ACC112 (cell line): ENCODE measurements at regions not wholly inside any gene's neighbourhood (a gene's known extent, or its start where the extent isn't known, plus 50 kb on each side); places are given as distances from the start of the nearest gene placed in this dataset.

Source experiments
- H2AFZ ChIP-seq: fragments of 200-600 bp; sonication (generic); one replicate; pipeline ENCODE4 v1.6.0; 2017; ENCODE audit warnings: antibody characterized with exemption, low read length; ENCODE audit not compliant: unreplicated experiment
- H3K27ac ChIP-seq: fragments of 200-600 bp; sonication (generic); 2 replicates; pipeline ENCODE4 v1.5.1; 2014; ENCODE audit warnings: low read depth, mild to moderate bottlenecking, antibody characterized with exemption, low read length, moderate library complexity
- H3K27me3 ChIP-seq: fragments of 200-600 bp; sonication (generic); 2 replicates; pipeline ENCODE4 v1.6.1; 2014; ENCODE audit warnings: mild to moderate bottlenecking, antibody characterized with exemption, low read length, moderate library complexity, mixed read lengths; ENCODE audit not compliant: insufficient read depth
- H3K36me3 ChIP-seq: fragments of 200-600 bp; sonication (generic); 2 replicates; pipeline ENCODE4 v1.6.1; 2016; ENCODE audit warnings: mild to moderate bottlenecking, antibody characterized with exemption, low read length, moderate library complexity, mixed read lengths; ENCODE audit not compliant: insufficient read depth
- H3K4me1 ChIP-seq: fragments of 200-600 bp; sonication (generic); one replicate; pipeline ENCODE4 v1.6.1; 2016; ENCODE audit warnings: low read length, mixed read lengths; ENCODE audit not compliant: insufficient read depth, unreplicated experiment, control insufficient read depth
- H3K4me3 ChIP-seq: fragments of 200-600 bp; sonication (generic); 2 replicates; pipeline ENCODE4 v1.5.1; 2014; ENCODE audit warnings: mild to moderate bottlenecking, low read depth, low read length
- H3K79me2 ChIP-seq: fragments of 200-600 bp; sonication (generic); one replicate; pipeline ENCODE4 v1.6.0; 2016; ENCODE audit warnings: low read length; ENCODE audit not compliant: control insufficient read depth, unreplicated experiment, insufficient read depth

DNA sequence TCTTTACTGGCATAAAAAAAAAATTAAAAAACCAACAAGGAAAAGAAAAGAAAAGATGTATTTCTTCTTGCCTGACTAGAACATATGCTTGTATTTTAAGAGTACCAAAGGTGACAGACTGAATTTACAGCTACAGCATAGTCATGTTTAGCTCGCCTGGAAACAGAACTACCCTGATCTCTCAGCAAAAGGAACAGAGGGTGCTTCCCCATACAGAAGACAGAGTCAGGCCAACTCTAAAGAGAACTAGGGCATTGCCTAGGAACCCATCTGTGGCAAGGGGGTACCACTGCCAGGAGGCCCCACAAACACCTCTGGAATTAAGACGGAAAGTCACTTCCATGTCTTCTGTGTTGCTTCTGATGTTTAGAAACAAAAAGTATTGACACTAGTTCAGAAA lies 252.1 kb upstream of the STARD13 start:
- Histone ChIP-seq H3K27me3 (no peaks in the 10 kb centered on the region), H3K4me1 (peaks cover 8% of the 10 kb centered on the region), H3K79me2 (no peaks in the 10 kb centered on the region), H2AFZ (no peak overlapping the region), H3K27ac (no peak overlapping the region), H3K36me3 (no peaks in the 10 kb centered on the region), H3K4me3 (no peak overlapping the region)

DNA sequence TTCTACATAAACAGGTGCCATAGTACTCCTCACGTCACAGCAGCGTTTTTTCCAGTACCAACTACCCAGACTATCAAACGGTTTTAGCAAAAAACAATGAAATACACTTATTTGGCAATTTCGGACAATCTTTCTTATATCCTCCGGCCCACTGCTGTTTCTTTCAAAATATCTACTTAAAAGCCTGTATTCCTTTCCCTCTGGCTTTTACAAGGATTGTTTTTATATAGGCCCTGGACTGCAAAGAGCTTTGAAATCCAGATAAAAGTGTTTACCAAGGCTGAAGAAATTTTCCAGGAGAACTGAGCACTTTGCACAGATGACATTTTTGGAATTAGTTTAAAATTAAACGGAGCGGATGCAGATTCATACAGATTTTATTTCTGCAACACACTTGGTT lies 255.9 kb upstream of the STARD13 start:
- H3K27ac ChIP-seq, result peak overlapping the region; percentile 98
- H3K4me3 ChIP-seq, result peak overlapping the region; percentile 83
- H3K36me3 ChIP-seq, result no peaks in the 10 kb centered on the region
- no peaks in the 10 kb centered on the region for H3K27me3 ChIP-seq
- peaks cover 21% of the 10 kb centered on the region for H3K4me1 ChIP-seq
- H3K79me2 ChIP-seq, result no peaks in the 10 kb centered on the region
- H2AFZ ChIP-seq, result peak overlapping the region; percentile 75

DNA sequence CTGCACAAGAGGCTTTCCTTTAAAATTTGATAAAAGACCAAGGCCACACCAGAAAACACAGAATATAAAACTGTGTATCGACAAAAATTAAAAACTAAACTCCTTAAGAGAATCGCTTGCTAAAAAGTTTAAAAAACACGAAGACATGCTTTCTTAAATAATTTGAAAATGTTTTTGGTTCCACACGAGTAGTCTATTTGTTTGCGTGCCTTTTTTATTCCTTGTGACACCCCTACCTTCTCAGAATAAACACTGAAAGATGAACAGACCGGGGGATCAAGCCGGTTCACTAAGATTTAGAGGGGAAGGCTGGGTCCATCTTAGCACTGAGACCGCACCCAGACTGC lies 256.4 kb upstream of the STARD13 start:
- H3K79me2 ChIP-seq, result no peaks in the 10 kb centered on the region
- H2AFZ ChIP-seq, result peak overlapping the region; percentile 75
- H3K4me3 ChIP-seq, result peak overlapping the region; percentile 83
- peak overlapping the region; percentile 98 for H3K27ac ChIP-seq
- H3K27me3 ChIP-seq, result no peaks in the 10 kb centered on the region
- no peaks in the 10 kb centered on the region for H3K36me3 ChIP-seq
- peaks cover 21% of the 10 kb centered on the region for H3K4me1 ChIP-seq

GRCh38 chr13:33542309-33543088 lies 256.9 kb upstream of the STARD13 start:
- H3K27ac ChIP-seq, result peak overlapping the region; percentile 98
- peak overlapping the region; percentile 83 for H3K4me3 ChIP-seq
- H2AFZ ChIP-seq, result peak overlapping the region; percentile 84
- H3K27me3 ChIP-seq, result no peaks in the 10 kb centered on the region
- no peaks in the 10 kb centered on the region for H3K79me2 ChIP-seq
- H3K4me1 ChIP-seq, result peaks cover 21% of the 10 kb centered on the region
- H3K36me3 ChIP-seq, result no peaks in the 10 kb centered on the region

- H3K4me3 ChIP-seq, result peak overlapping the region; percentile 76
- H3K36me3 ChIP-seq, result no peaks in the 10 kb centered on the region
- H3K27ac ChIP-seq, result peak overlapping the region; percentile 98
- no peaks in the 10 kb centered on the region for H3K79me2 ChIP-seq
- no peaks in the 10 kb centered on the region for H3K27me3 ChIP-seq
- H3K4me1 ChIP-seq, result peaks cover 21% of the 10 kb centered on the region
- H2AFZ ChIP-seq, result peak overlapping the region; percentile 84
Observed at GRCh38 chr13:33543089-33543459, 257.5 kb upstream of the STARD13 start.

DNA sequence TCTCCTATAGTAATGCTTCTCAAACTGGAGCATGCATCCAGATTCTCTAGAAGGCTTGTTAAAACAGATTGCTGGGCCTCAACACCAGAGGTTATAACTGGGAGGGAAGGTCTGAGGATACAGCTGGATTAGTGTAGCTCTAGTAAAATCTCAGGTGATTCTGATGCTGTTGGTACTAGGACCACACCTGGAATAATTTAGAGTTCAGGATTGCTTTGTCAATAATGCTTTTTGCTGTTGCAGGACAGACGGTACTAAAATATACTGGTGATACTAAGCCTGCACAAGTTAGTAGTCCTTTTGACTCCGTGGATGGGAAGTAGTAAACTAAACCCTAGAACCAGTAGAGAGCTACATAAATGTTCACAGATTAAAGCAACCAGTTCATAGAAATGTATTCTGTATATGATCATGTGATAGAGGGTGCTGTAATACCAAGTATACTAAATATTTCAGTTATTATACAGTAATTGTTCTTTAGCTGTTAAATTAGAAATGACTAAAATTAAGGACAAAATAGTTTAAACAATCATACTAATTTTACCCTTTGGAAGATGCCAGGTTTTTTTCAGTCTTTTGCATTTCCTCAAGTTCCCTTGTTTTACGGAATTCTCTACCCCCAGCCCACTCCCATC lies 258.2 kb upstream of the STARD13 start:
- H3K4me3 ChIP-seq, result peak overlapping the region; percentile 76
- H3K27ac ChIP-seq, result peak overlapping the region; percentile 98
- H3K4me1 ChIP-seq, result peaks cover 21% of the 10 kb centered on the region
- H3K36me3 ChIP-seq, result no peaks in the 10 kb centered on the region
- no peaks in the 10 kb centered on the region for H3K27me3 ChIP-seq
- peak overlapping the region; percentile 84 for H2AFZ ChIP-seq
- no peaks in the 10 kb centered on the region for H3K79me2 ChIP-seq

DNA sequence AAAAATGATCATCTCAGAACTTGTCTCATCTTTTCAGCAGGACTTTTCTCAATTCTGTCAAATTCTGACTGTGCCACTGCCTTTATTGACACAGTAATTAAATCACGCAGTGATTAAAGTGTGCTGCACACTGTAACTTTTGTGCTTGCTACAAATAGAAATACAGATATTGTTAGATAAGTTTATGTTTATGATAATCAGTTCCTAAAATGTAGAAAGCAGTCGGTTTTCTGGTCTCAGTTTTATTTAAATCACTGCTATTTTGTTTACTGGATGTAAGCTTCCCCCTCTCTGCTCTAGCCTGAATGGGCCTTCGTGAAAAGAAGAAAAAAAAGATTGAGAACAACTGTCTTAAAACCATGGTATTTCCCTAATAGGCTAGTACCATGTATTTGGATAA lies 258.8 kb upstream of the STARD13 start:
- peak overlapping the region; percentile 31 for H2AFZ ChIP-seq
- no peaks in the 10 kb centered on the region for H3K36me3 ChIP-seq
- peak overlapping the region; percentile 98 for H3K27ac ChIP-seq
- H3K4me3 ChIP-seq, result no peak overlapping the region
- peaks cover 21% of the 10 kb centered on the region for H3K4me1 ChIP-seq
- H3K79me2 ChIP-seq, result no peaks in the 10 kb centered on the region
- no peaks in the 10 kb centered on the region for H3K27me3 ChIP-seq

GRCh38 chr13:33545492-33545891 lies 259.9 kb upstream of the STARD13 start:
- Histone ChIP-seq H3K27ac (no peak overlapping the region), H3K36me3 (no peaks in the 10 kb centered on the region), H3K4me3 (no peak overlapping the region), H3K27me3 (no peaks in the 10 kb centered on the region), H3K4me1 (peaks cover 21% of the 10 kb centered on the region), H2AFZ (no peak overlapping the region), H3K79me2 (no peaks in the 10 kb centered on the region)

DNA sequence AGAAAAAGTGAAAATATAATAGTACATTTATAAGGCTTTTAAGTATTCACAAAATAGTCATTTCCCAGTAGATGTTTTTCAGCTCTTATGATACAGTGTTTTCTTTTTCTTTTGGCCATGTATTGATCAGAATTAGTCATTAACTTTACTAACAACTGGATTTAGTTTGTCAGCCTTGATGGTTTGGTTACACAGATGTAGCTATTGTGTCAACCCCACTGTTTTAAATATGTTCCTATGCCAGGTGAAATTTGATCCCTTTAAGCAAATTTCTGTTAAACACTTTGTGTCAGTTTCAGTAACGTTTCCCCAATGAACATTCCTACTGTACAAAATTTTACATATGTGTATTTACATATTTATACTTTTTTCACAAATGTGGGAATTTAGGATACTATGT lies 261.5 kb upstream of the STARD13 start:
- Histone ChIP-seq H3K4me1 (peaks cover 13% of the 10 kb centered on the region), H3K27me3 (no peaks in the 10 kb centered on the region), H2AFZ (no peak overlapping the region), H3K79me2 (no peaks in the 10 kb centered on the region), H3K4me3 (no peak overlapping the region), H3K36me3 (no peaks in the 10 kb centered on the region), H3K27ac (no peak overlapping the region)

DNA sequence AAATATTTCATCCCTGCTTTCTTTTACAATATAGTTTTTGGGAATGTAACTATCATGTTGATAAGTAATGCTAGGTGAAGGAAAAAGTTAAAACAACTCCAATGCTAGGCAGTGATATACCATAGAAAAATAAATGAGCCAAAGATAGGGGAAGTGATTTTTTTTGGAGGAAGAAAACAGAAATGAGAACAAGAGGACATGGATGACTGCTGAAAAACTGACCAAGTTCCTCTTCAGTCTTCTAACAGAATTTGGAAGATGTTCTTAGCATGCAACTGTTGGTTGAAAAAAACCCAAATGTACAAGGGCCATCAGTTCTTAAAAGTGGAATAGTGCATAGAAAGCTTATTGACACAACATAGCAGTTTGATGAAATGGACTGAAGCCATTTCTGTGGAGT lies 262.5 kb upstream of the STARD13 start:
- no peak overlapping the region for H3K4me3 ChIP-seq
- no peak overlapping the region for H3K27ac ChIP-seq
- H3K4me1 ChIP-seq, result peaks cover 13% of the 10 kb centered on the region
- H2AFZ ChIP-seq, result no peak overlapping the region
- no peaks in the 10 kb centered on the region for H3K79me2 ChIP-seq
- no peaks in the 10 kb centered on the region for H3K36me3 ChIP-seq
- H3K27me3 ChIP-seq, result no peaks in the 10 kb centered on the region

- Histone ChIP-seq H3K79me2 (no peaks in the 10 kb centered on the region), H3K4me1 (no peaks in the 10 kb centered on the region), H3K4me3 (no peak overlapping the region), H3K27ac (no peak overlapping the region), H2AFZ (no peak overlapping the region), H3K27me3 (no peaks in the 10 kb centered on the region), H3K36me3 (no peaks in the 10 kb centered on the region)
Observed at GRCh38 chr13:33550276-33550675, 264.7 kb upstream of the STARD13 start.
